GM19463 (cell line): ENCODE measurements at regions not wholly inside any gene's neighbourhood (a gene's known extent, or its start where the extent isn't known, plus 50 kb on each side); places are given as distances from the start of the nearest gene placed in this dataset.
A peak's percentile ranks its signal among the peaks of the same experiment; 100 is the strongest.

Source experiments
- ATAC-seq: cut with Tn5 transposase; IDR thresholded peaks from one replicate; pipeline ENCODE4 v1.9.1; 2021; ENCODE audit warnings: mild to moderate bottlenecking, moderate library complexity; ENCODE audit not compliant: unreplicated experiment

- no peak for ATAC-seq
Measured at GRCh38 chr7:46530081-46530750, 609.1 kb upstream of the IGFBP3 start.

- no peak for ATAC-seq
Measured at GRCh38 chr7:46527360-46527759, 606.3 kb upstream of the IGFBP3 start.

DNA sequence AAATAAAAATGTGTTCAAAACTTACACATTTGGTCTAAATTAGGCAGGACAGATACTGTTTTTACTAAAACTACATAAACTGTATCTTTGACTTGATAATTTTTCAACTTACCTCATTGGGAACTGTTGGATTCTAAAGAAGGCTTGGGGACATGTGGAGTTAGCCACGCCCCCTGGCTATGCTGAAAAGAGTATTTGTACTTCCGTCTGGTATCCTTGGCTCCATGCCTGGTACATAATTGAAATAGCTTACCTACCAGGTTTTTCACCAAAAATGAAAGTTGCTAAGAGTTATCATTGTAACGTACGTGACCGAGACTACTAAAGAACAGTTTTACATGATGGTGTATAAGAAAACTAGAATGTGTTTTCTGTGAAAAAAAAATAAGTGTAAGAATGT lies 604.8 kb upstream of the IGFBP3 start:
- ATAC-seq = no peak

DNA sequence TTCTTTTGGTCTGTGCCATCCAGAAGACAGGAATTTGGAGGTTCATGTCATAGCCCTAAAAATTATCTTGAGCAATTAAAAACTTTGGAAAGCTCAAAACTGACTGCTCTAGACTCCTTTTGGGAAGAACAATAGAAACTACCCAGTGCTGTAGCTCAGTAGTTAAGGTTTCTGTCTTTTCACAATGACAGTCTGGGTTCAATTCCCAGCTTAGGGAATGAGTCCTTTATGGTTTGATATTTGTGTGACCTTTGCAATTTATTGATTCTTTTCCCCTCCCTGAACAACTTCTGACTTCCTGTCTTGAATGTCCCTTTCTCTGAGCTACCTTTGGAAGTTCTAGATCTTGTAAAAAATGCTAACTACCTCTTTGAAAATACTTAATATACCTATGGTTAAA lies 603.3 kb upstream of the IGFBP3 start:
- no peak for ATAC-seq

DNA sequence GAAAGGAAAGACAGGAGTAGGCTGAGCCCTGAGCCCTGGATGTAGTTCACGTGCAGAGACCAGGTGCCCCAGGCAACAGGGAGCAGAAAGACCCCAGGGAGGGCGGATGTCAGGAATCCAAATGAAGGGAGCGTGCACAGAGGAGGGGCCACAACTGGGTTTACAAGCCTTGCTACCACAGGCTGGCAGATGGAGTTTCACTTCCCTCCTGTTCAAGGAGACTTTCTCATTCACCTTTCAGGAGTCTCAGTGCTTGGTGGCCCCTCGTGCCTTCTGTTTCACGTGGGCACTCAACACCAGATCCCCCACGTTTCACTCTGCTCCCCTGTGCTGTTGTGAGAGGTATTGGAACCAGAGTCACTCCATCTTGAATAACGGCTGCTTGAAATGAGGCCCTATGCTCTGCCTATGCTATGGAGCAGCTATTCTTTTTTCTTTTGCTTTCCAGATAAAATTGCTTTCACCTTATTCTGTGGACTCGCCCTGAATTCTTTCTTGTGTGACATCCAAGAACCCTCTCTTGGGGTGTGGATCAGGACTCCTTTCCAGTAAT lies 601.4 kb upstream of the IGFBP3 start:
- no peak for ATAC-seq

GRCh38 chr7:46518713-46519112 lies 597.6 kb upstream of the IGFBP3 start:
- ATAC-seq = no peak

- ATAC-seq = peak; percentile 45
Measured at GRCh38 chr7:46515844-46516590, 594.9 kb upstream of the IGFBP3 start.

DNA sequence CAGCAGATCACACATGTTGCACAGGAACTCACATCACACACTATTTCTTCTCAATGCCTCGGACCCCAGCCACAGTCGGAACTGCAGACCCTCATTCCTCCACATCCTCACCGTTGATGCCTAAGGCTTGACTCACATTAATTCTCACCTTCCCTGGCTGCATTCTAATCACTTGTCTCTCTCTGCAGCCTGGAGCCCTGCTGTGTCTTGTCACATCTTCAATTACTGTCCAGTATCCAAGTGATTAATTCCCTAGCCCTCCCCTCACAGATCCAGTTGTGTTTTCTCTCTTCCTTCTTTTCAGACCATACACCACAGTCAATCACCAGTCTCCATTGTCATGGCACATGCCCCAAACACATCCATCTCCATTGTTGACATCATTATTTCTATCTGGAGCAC lies 592.4 kb upstream of the IGFBP3 start:
- ATAC-seq = no peak

- no peak for ATAC-seq
Measured at GRCh38 chr7:46512891-46513413, 591.9 kb upstream of the IGFBP3 start.

- ATAC-seq = no peak
Measured at GRCh38 chr7:46511442-46512215, 590.6 kb upstream of the IGFBP3 start.

GRCh38 chr7:46508583-46508982 lies 587.5 kb upstream of the IGFBP3 start:
- no peak for ATAC-seq

GRCh38 chr7:46507560-46507959 lies 586.5 kb upstream of the IGFBP3 start:
- ATAC-seq = no peak

GRCh38 chr7:46494441-46494840 lies 573.4 kb upstream of the IGFBP3 start:
- no peak for ATAC-seq

GRCh38 chr7:46494028-46494427 lies 573.0 kb upstream of the IGFBP3 start:
- ATAC-seq = no peak

- no peak for ATAC-seq
Measured at GRCh38 chr7:46493196-46493595, 572.1 kb upstream of the IGFBP3 start.

DNA sequence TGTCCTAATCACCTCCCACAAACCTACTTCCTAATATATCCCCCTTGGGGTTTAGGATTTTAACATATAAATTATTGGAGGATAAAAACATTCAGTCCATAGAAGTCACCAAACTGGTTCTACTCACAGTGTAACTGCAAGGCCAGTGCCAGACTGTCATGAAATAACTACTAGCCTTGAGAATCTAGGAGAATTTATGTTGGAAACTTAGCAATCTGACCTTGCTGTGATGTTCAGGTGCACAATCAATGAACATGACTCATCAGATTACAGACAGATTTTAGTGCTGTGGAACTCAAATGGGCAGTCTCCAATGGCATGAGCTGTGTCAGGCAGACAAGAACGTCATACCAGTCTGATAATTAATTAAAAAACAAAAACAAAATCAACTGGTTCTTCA lies 571.4 kb upstream of the IGFBP3 start:
- no peak for ATAC-seq

- no peak for ATAC-seq
Measured at GRCh38 chr7:46490406-46490805, 569.3 kb upstream of the IGFBP3 start.

DNA sequence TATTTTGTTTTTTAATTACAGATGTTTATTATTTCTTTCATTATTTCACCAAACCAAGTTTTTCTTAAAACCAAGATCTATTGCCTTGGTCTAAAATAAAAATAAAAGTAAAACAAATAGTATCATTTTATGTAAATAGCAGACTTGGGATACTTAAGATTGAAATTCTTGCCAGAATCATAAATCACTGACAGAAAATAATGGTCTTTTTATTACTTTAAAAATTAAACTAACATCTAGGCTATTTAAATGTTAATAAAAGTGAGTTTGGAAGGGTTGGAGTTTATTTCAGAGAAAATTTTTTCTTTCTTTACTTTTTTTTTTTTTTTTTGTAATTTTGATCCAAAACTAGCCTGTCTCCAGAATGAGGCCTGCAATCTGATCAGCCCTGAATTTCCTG lies 568.0 kb upstream of the IGFBP3 start:
- no peak for ATAC-seq

DNA sequence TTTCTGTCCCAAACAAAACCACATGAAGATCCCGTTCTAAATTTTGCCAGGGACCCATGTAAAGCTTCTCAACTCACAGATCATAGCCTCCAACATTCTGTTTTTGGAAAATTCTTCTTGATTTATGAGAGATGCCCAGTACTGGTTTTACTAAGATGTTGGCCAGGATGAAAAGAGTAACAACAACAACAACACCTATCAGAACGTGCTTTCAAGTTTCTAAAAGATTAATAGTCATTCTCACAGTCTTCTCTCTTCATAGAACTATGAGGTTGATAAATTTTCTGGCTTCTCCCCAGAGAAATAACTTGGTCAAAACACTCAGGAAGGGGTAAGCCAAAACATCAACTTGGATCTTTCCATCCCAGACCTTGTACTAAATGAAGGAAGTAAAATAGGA lies 567.5 kb upstream of the IGFBP3 start:
- no peak for ATAC-seq

DNA sequence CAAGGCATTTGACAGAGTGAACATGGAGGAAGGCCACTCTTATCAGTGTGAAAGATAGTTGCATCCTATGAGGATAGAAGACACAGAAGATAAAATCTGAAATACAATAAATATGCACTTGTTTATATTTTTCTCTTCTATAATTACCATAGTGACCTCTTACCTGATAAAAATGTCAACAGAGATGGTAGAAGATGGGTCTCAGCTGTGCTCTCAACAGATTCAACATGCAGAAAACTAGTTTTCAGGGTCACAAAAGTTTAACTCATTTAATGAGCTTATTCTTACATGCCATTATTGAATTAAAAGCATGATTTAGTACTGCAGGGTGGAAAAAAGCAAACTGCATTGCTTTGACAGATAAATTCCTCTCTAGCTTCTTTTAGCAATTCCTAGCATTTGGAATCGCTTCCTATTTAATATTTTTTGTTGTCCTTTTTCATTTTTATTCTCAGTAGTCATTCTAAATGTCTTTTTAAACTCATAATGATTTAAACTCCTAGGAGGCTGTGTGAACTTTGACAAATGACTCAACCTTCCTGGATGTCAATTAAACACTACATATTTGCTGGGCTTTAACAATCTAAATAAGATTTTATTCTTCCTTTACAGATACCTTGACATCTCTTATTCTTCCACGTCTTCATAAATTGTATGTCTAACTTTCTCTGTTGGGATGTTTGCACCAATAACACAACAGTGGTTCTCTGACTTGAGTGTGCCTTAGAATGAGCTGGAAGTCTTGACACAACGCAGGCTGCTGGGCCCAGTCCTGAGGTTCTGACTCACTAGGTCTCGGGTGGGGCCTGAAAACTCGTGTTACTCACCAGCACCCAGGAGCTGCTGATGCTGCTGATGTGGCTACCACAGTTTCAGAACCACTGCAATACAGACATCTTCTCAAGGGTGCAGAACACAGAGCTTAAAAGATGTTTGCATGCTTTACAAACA lies 565.5 kb upstream of the IGFBP3 start:
- no peak for ATAC-seq
